Stimulated activated CD8-positive, alpha-beta memory T cell treated with anti-CD3 and anti-CD28 coated beads, Interleukin-12 subunit alpha, Interleukin-12 subunit beta, amount 100 ng/mL, for 24 hours (primary cell): ENCODE measurements at regions not wholly inside any gene's neighbourhood (a gene's known extent, or its start where the extent isn't known, plus 50 kb on each side); places are given as distances from the start of the nearest gene placed in this dataset.

Experiments used
- DNase-seq: peaks from one replicate; pipeline ENCODE4 v3.0.0-alpha.2; 2020; ENCODE audit errors: extremely low read depth

DNA sequence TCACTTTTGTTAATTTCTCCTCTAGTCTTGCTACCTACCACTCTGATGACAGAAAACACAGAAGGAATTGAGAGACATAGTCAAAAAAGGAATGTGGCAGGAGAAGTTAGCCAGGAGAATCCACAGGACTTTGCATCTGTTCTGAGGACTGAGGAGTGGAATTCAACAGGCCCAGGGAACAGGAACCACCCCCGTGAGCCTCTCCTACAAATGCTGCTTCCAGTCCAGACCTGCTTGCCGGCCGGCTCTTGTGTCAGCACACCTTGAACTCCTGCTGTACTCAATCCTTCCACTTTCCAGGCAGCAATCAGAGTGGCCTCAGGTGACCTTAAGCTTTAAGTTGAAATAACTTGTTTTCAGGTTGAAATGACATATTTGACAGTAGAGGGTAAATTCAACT is 903.1 kb downstream of the BCL11B start:
- DNase-seq: no peak

DNA sequence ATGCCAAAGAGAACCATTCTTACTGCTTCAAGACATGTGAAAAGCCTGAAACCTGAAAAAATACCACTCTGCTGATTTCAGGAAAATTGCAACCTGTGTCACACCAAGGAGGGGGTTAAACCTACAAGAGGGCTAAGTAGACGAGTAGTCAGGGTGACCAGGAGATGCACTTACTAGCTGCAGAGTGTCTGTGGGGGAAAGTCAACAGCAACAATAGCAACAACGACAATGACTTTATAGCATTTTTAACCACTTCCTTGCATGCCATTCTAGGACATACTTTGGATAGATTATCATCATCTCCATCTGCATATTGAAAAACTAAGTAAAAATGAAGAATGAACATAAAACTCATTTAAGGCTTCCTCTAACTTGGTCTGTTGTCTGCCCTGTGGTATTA is 902.7 kb downstream of the BCL11B start:
- DNase-seq: no peak

- DNase-seq: no peak
Measured at GRCh38 chr14:98370352-98370751, 901.6 kb downstream of the BCL11B start.

DNA sequence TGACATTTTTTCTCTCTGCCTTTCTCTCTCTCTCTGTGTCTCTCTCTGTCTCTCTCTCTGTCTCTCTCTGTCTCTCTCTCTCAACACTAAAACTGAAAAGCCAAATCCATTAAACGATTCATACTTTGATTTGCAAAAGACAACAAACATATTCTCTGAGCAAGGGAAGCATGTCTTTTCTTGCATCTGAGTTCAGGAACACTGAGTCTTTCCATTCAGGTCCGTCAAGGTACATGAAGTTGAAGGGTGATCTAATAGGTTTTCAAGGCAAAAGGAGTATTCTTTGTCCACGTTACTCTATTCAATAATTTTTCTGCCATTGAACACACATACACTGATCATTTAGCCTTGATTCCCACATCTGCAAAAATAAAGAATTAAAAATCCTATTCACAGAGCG is 900.9 kb downstream of the BCL11B start:
- DNase-seq: no peak

DNA sequence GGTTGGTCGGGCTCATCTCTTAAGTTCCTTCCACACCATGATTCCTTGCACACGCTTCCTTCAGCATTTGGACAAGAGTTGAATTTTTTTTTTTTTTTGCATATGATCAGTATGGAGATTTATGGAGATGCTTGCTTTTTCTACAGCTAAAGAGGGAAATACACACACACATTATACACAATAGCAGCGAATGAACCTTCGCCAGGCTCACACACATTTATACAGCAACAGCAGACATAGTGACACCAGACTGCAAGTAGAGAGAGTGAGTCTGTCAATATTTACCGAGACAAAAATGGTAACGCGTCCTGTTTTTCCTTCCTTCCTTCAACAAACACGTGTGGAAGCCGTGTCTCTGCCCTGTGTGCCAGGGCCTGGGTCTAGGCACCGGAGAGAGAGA is 897.9 kb downstream of the BCL11B start:
- DNase-seq: no peak

- DNase-seq: no peak
Measured at GRCh38 chr14:98375566-98375965, 896.4 kb downstream of the BCL11B start.

- no peak for DNase-seq
Measured at GRCh38 chr14:98379830-98380229, 892.2 kb downstream of the BCL11B start.

- no peak for DNase-seq
Measured at GRCh38 chr14:98382662-98383061, 889.3 kb downstream of the BCL11B start.

DNA sequence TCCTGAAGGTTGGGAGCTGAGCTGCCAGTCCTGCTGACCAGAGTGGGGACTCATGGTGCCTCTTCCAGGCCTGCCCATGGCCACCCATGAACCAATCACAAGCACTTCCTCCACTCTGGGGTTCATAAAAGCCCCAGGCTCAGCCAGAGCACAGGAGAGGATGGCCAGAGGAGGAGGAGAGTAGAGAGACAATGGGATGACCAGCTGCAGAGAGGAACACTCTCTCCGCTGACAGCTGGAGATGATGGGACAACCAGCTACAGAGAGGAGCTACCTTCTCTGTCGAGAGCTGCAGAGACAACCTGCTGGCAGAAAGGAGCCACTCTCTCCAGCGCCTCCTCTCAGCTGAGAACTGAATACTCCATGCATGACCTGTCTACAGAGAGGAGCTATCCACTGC is 886.1 kb downstream of the BCL11B start:
- no peak for DNase-seq

DNA sequence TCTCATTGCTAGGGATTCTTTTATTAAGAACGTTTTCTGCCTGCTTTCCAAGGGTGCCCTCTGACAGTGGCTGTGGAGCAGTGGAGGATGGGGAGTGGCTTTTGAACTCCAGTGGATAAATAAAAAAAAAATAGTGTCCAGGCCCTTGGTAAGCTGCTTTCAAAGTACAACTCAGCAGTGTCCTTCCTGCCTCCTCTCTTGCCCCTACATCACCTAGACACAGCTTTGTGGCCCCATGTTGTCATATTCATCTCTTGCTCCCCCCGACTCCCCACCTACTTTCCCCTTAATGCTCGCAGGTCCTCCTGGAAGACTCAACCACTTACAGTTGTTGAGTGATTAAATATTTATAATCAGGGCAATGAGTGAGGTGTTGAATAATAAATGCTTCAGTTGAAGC is 880.9 kb downstream of the BCL11B start:
- no peak for DNase-seq

GRCh38 chr14:98393527-98393926 is 878.5 kb downstream of the BCL11B start:
- no peak for DNase-seq

DNA sequence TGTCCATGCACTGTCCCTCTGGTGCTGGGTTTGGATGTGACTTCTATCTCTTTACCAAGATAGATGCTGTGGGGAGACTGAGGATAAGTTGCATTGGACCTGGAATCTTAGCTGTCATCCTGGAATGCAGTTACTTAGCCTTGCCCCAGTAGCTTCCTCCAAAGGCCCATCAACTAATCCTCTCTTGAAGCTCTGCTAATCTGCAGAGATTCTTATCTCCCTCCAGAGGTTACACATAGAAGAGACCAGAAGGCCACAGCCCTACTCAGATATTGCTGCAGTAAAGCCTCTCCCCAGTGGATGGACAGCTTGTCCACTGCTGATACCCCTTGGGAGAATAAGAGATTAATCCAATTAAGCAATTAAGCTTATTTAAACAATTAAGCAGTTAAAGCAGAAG is 867.2 kb downstream of the BCL11B start:
- no peak for DNase-seq

GRCh38 chr14:98408024-98408555 is 863.9 kb downstream of the BCL11B start:
- DNase-seq: no peak

GRCh38 chr14:98408713-98409112 is 863.3 kb downstream of the BCL11B start:
- no peak for DNase-seq

- no peak for DNase-seq
Measured at GRCh38 chr14:98411154-98411553, 860.8 kb downstream of the BCL11B start.

GRCh38 chr14:98412431-98412830 is 859.6 kb downstream of the BCL11B start:
- no peak for DNase-seq

GRCh38 chr14:98415766-98416165 is 856.2 kb downstream of the BCL11B start:
- DNase-seq: no peak

DNA sequence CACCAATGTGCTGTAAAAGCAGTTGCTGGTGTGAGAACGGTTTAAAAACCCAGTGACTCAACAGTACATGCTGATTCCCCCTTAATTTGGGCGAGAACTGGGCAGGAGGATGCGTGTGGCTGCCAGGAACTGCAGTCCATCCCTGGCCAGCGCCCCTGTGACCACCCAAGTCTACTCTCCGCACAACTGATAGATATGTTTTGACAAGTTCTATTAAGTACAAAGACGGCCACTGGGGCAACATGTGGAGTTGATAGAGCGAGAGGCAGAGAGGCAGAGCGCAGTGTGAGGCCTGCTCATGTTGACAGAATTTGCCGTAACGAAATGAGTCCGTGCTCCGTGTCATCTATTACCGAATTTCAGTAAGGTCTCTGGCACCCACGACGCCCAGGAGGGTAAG is 855.0 kb downstream of the BCL11B start:
- DNase-seq: no peak

DNA sequence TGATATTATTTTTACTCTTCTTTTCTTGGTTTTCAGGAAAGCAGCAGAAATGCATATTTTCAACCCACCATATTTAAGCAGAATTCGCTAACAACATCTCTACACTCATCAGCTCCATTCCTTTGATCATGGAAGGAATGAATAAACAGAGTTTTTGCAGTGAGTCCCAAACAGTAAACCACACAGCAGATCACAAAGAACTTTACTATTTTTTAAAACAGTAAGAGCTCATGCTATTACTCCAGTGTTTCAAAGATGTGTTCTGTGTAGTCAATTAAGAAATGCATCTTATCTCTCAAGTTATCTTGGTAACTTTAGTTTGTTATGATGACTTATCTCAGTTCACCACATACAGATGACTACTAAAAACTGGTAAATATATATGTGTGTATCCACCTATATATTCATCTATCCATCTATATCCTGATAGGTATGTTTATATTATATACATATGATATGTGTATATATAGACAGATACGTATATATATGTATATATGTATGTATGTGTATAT is 843.5 kb downstream of the BCL11B start:
- DNase-seq: no peak

DNA sequence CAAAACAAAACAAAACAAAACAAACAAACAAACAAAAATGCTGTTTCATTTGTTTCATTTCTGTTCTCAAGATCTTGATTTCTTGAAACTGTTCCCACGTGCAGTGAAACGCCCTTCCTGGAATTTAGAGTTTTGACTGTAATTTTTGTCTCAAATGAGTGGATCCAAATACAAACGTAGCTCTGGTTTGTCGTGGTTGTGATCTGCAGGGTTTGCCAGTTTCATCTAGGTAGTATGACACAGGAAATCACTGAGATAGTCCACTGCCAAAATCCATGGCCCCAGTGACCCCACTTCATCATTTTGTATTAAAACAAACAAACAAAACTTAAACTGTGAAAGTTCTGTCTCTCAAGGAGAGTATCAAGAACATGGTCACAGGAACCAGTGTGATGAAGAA is 838.6 kb downstream of the BCL11B start:
- no peak for DNase-seq

DNA sequence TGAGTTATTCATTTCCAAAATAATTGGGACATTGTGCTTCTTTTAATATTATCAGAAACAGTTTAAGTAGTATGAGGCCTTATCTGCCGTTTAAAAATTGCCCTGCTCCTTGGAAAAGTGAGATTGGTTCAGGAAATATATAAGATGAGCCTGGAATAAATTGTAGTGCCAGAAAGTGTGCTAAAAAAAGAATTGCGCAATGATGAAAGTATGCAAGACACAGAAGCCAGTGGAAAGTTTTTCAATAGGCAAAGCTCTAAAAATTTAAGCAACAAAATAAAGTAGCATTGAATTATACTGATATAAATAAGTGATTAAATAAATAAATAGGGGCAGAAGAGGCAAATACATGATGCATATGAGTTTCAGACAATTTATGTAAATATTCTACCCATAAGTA is 834.9 kb downstream of the BCL11B start:
- DNase-seq: no peak

GRCh38 chr14:98444077-98444476 is 827.9 kb downstream of the BCL11B start:
- DNase-seq: no peak

GRCh38 chr14:98445718-98446117 is 826.3 kb downstream of the BCL11B start:
- no peak for DNase-seq

GRCh38 chr14:98446508-98446907 is 825.5 kb downstream of the BCL11B start:
- no peak for DNase-seq
